GM13977 (cell line): ENCODE measurements at regions not wholly inside any gene's neighbourhood (a gene's known extent, or its start where the extent isn't known, plus 50 kb on each side); places are given as distances from the start of the nearest gene placed in this dataset.

Source experiments
- DNase-seq: peaks from one replicate; pipeline ENCODE4 v3.0.0; 2012; ENCODE audit warnings: low spot score
- CTCF ChIP-seq: IDR thresholded peaks from 2 replicates; pipeline ENCODE4 v1.5.1; 2012; ENCODE audit warnings: mild to moderate bottlenecking, control low read depth; ENCODE audit not compliant: insufficient read depth; ENCODE audit errors: extremely low read depth, missing control alignments
- in situ Hi-C: fragments of 300-500 bp; cut with MboI; formaldehyde crosslinking; loops from one replicate; pipeline ENCODE4 v1.12.0; 2022; ENCODE audit warnings: low sequenced_read_pairs, low pct_unique_long_range_greater_than_20kb, mixed read lengths, inconsistent platforms; ENCODE audit not compliant: unreplicated experiment

- no peak for TF ChIP-seq CTCF
- in situ Hi-C loops: no loop called here
- no peak for DNase-seq
Observed at GRCh38 chr21:39105836-39106235, 77.4 kb downstream of the PSMG1 start.

DNA sequence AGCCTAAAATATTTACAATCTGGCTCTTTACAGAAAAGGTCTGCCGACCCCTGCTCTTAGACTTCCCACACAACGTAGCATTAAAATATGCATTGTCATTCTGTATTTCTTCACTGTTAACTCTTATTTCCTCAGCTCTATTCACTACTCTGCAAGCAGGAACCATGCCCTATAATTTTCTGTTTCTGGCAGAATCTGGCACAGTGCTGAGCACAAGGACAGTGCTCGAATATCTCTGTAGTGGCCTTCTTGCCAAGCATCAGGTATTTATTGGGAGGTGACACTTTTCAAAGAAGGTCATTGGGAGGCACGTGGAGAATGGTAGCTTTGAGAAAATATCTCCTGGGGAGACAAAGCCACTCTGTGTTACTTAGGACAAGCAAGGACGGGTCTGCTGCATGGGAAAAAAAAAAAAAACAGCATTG, 77.9 kb downstream of the PSMG1 start:
- TF ChIP-seq CTCF: no peak
- in situ Hi-C loops: no loop called here
- no peak for DNase-seq

DNA sequence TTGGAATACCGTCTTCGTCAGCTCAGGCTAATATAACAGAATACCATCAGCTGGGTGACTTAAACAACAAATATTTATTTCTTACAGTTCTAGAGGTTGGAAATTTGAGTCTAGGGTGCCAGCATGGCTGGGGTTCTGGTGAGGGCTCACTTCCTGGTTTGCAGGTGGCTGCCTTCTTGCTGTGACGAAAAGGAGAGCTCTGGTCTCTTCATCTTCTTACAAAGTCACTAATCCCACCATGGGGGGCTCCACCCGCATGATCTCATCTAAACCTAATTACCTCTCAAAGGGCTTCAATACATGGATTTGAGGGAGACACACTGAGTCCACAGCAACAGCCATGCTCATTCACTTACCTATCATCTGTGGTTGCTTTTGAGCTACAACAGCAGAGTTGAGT, 78.3 kb downstream of the PSMG1 start:
- DNase-seq: no peak
- in situ Hi-C loops: no loop called here
- no peak for TF ChIP-seq CTCF

- no peak for TF ChIP-seq CTCF
- no peak for DNase-seq
- in situ Hi-C loops: no loop called here
Observed at GRCh38 chr21:39103689-39104088, 79.6 kb downstream of the PSMG1 start.

- no peak for TF ChIP-seq CTCF
- in situ Hi-C loops: no loop called here
- no peak for DNase-seq
Observed at GRCh38 chr21:39099859-39100258, 83.4 kb downstream of the PSMG1 start.

DNA sequence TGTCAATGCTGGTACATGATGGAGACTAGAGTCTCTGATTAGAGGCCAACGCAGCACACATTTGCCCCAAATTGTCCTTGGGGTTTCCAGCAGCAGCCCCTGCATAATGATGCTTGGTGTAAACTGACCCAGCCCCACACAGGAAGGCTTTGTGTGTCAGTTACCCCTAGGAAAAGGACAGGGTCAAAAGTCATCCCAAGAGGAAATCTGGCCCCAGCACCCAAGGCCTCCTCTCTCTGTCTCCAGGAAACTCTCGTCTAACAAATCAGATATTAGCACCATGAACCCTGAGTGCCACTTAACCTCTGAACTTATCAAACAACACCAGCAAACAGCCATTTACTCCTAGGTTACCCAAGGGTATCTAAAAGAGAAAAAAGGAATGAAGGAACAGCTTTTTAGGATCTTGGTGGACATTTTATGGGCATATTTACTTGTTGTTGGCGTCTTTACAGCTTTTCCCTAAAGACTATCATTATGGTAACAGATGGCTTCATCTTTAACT, 84.5 kb downstream of the PSMG1 start:
- in situ Hi-C loops: no loop called here
- TF ChIP-seq CTCF: no peak
- DNase-seq: no peak

DNA sequence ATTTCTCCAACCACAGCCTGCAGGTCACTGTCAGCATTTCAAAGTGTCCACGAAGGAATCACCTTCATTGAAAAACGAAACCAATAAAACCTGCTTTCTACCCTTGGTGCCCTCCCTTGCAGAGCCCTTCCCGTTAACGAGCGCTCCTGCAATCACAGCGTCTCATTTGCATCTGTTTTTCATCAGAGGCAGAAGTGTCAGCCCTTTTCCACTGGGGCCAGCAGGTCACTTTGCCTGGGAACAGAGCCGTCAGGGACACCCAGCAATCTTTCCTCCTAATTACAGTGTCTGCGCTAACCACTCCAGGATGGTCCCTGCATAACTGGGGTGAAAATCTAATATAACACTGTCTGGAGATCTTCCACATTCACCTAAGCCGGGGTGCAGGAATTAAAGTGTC, 85.3 kb downstream of the PSMG1 start:
- DNase-seq: no peak
- in situ Hi-C loops: no loop called here
- no peak for TF ChIP-seq CTCF
